Neutrophil (primary cell): ENCODE measurements at regions not wholly inside any gene's neighbourhood (a gene's known extent, or its start where the extent isn't known, plus 50 kb on each side); places are given as distances from the start of the nearest gene placed in this dataset.

Experiments
- H3K27ac ChIP-seq: fragments of 200-600 bp; sonication (generic); 2 replicates; pipeline ENCODE4 v1.5.1; 2016; ENCODE audit warnings: mild to moderate bottlenecking, moderate library complexity
- H3K27me3 ChIP-seq: fragments of 200-600 bp; sonication (generic); 2 replicates; pipeline ENCODE4 v1.6.0; 2016; ENCODE audit warnings: mild to moderate bottlenecking
- H3K36me3 ChIP-seq: fragments of 200-600 bp; sonication (generic); 2 replicates; pipeline ENCODE4 v1.5.1; 2017
- H3K4me1 ChIP-seq, 2 experiments: fragments of 200-600 bp in 1 of 2; sonication (generic) in 1 of 2; 1 replicate in 1 of 2; 2 replicates in 1 of 2; pipeline versions ENCODE4 v1.5.1 to v1.6.1; 2013 to 2016; ENCODE audit warnings: low read depth in 1 of 2, low read length in 1 of 2, mild to moderate bottlenecking in 1 of 2, moderate library complexity in 1 of 2; ENCODE audit not compliant: control insufficient read depth in 1 of 2, insufficient read depth in 1 of 2
- H3K4me3 ChIP-seq, 2 experiments: fragments of 200-600 bp in 1 of 2; sonication (generic) in 1 of 2; 1 replicate in 1 of 2; 2 replicates in 1 of 2; pipeline ENCODE4 v1.5.1; 2013 to 2016; ENCODE audit warnings: low read depth in 1 of 2, low read length in 1 of 2, mild to moderate bottlenecking in 1 of 2, moderate library complexity in 1 of 2
- H3K9me3 ChIP-seq: fragments of 200-600 bp; sonication (generic); 2 replicates; pipeline ENCODE4 v1.5.1; 2016
- TF ChIP-seq, protein P1 (sequence below): fragments of 200-600 bp; sonication (generic); IDR thresholded peaks from 2 replicates; pipeline ENCODE4 v1.5.1; 2016; ENCODE audit warnings: antibody characterized with exemption

DNA sequence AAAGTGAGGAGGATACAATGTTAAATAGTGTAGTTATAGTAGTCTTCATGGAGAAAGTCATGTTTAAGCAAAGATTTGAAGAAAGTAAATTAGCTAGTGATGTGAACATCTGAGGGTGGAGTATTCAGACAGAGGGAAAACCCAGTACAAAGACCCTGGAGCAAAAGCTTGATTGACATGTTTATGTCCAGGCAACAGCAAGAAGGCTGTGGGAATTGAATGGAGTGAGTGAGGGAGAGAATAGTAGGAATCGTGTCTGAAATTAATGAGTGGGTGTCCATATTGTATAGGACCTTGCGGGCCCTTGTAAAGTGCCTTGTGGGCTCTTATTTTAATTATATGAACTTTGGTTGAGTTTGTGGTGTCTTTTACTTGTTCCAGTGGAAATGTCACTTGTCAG, 424.1 kb upstream of the KIRREL3 start:
- TF ChIP-seq, protein P1, sequence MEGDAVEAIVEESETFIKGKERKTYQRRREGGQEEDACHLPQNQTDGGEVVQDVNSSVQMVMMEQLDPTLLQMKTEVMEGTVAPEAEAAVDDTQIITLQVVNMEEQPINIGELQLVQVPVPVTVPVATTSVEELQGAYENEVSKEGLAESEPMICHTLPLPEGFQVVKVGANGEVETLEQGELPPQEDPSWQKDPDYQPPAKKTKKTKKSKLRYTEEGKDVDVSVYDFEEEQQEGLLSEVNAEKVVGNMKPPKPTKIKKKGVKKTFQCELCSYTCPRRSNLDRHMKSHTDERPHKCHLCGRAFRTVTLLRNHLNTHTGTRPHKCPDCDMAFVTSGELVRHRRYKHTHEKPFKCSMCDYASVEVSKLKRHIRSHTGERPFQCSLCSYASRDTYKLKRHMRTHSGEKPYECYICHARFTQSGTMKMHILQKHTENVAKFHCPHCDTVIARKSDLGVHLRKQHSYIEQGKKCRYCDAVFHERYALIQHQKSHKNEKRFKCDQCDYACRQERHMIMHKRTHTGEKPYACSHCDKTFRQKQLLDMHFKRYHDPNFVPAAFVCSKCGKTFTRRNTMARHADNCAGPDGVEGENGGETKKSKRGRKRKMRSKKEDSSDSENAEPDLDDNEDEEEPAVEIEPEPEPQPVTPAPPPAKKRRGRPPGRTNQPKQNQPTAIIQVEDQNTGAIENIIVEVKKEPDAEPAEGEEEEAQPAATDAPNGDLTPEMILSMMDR: no peak
- no peaks in the 10 kb centered on the region for H3K4me1 ChIP-seq

DNA sequence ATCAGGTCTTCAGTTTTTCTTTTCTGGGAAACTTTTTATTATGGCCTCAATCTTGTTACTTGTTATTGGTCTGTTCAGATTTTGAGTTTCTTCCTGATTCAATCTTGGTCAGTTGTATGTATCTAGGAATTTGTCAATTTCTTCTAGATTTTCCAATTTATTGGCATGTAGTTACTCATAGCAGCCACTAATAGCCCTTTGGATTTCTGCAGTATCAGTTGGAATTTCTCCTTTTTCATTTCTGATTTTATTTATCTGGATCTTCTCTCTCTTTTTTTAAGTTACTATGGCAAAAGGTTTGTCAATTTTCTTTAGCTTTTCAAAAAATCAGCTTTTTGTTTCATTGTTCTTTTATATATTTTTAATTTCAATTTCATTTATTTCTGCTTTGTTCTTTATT, 419.6 kb upstream of the KIRREL3 start:
- H3K9me3 ChIP-seq: no peaks in the 10 kb centered on the region
- no peaks in the 10 kb centered on the region for H3K4me1 ChIP-seq
- H3K4me3 ChIP-seq: no peak overlapping the region
- no peaks in the 10 kb centered on the region for H3K36me3 ChIP-seq
- TF ChIP-seq, protein P1: no peak
- no peaks in the 10 kb centered on the region for H3K27me3 ChIP-seq
- no peak overlapping the region for H3K27ac ChIP-seq

More for the DNA sequence above, 424.1 kb upstream of the KIRREL3 start:
- no peak overlapping the region for H3K27ac ChIP-seq
- no peak overlapping the region for H3K4me3 ChIP-seq
- no peaks in the 10 kb centered on the region for H3K27me3 ChIP-seq
- no peaks in the 10 kb centered on the region for H3K9me3 ChIP-seq
- no peaks in the 10 kb centered on the region for H3K36me3 ChIP-seq

DNA sequence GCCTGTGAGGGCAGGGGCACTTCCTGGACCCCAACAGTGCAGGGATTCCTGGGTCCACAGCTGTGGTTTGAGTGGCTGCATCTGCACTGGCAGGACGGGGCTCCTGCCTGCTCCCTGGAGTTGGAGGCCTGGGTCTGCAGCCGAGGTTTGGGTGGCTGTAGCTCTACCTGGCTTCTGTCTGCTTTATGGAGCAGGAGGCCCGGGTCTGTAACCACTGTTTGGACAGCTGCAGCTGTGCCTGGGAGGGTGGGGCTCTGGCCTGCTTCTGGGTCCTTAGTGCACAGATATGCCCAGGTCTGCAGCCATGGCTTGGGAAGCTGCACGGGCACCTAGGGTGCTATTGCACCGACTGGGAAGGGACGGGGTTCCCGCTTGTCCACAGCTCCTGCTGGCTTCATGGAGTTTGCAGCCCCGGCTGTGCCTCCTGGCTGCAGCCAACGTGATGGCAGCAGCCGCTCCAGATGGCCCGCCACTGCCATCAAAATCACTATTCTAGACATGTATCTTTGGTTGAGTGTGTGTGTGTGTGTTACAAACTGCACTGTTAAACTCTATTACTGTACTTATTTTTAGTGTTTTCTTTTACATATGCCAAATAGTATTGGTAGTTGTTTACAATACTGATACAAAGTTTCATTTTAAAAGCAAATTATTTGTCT, 412.3 kb upstream of the KIRREL3 start:
- Histone ChIP-seq H3K36me3 (no peaks in the 10 kb centered on the region), H3K27ac (no peak overlapping the region), H3K27me3 (no peaks in the 10 kb centered on the region), H3K4me1 (no peaks in the 10 kb centered on the region), H3K9me3 (no peaks in the 10 kb centered on the region), H3K4me3 (no peak overlapping the region)
- TF ChIP-seq, protein P1: no peak

DNA sequence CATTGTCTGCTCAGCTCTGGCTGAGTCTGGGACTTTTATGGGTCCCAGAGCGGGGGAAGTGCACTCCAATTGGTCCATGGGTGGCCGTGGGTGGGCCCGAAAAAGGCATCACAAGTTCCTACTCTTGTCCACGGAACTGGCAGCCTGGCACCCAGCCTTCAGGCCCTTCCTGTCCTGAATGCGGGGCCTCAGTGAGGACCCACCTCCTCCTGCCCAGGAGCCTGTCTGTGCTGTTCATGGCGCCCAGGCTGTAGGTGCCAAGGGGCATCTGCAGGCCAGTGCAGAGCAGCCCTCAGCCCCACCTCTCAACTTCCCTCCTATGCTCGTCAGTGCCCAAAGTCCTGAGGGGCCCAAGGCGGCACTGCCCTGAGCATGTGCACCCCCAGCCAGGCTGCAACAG, 411.7 kb upstream of the KIRREL3 start:
- Histone ChIP-seq H3K27me3 (no peaks in the 10 kb centered on the region), H3K4me1 (no peaks in the 10 kb centered on the region), H3K36me3 (no peaks in the 10 kb centered on the region), H3K4me3 (no peak overlapping the region), H3K9me3 (no peaks in the 10 kb centered on the region), H3K27ac (no peak overlapping the region)
- TF ChIP-seq, protein P1: no peak

DNA sequence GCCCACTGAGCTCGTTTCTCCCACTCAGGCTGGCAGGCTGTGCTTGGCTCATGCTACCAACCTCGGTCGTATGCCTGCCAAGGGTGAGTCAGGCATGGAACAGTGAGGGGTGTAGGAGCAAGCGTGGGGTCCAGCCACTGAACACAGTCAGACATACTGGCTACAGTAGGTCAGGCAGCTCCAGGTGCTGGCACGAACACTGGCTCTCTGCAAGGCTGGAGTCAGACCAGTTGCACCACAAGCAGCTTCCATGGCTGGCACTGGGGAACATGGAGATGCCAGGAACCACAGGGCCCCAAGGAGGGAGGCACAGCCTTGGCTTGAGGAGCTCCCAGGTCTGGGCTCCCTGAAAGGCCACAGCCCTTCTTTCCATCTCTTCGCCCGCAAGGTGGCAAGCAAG, 410.7 kb upstream of the KIRREL3 start:
- Histone ChIP-seq H3K9me3 (no peaks in the 10 kb centered on the region), H3K4me1 (no peaks in the 10 kb centered on the region), H3K36me3 (no peaks in the 10 kb centered on the region), H3K27me3 (no peaks in the 10 kb centered on the region), H3K4me3 (no peak overlapping the region), H3K27ac (no peak overlapping the region)
- TF ChIP-seq, protein P1: no peak
